ENCODE measurements at regions not wholly inside any gene's neighbourhood (a gene's known extent, or its start where the extent isn't known, plus 50 kb on each side); places are given as distances from the start of the nearest gene placed in this dataset.

- no peak for TF ChIP-seq CTCF (IDR thresholded peaks at IDR 0.05)
- no peak for TF ChIP-seq POLR2A (IDR thresholded peaks at IDR 0.05)
Measured at GRCh38 chr15:35167675-35168074, 82.6 kb upstream of the NANOGP8 start.

All from Peyer's patch (tissue), 4 donors.